GM23248 (cell line): ENCODE measurements at regions not wholly inside any gene's neighbourhood (a gene's known extent, or its start where the extent isn't known, plus 50 kb on each side); places are given as distances from the start of the nearest gene placed in this dataset.

Experiments used
- DNase-seq: peaks from one replicate; pipeline ENCODE4 v3.0.0-alpha.2; 2015
- H2AFZ ChIP-seq: fragments of 200-600 bp; sonication (generic); 2 replicates; pipeline ENCODE4 v1.6.1; 2016; ENCODE audit warnings: antibody characterized with exemption
- H3F3A ChIP-seq: fragments of 200-600 bp; sonication (generic); 2 replicates; pipeline ENCODE4 v1.6.1; 2016; ENCODE audit warnings: mild to moderate bottlenecking, antibody characterized with exemption, mixed run types; ENCODE audit not compliant: insufficient read depth
- H3K27ac ChIP-seq: fragments of 200-600 bp; sonication (generic); 2 replicates; pipeline ENCODE4 v1.5.1; 2016; ENCODE audit warnings: mild to moderate bottlenecking
- H3K27me3 ChIP-seq: fragments of 200-600 bp; sonication (generic); replicated peaks from 2 replicates; pipeline ENCODE4 v1.6.1; 2016; ENCODE audit warnings: mild to moderate bottlenecking; ENCODE audit not compliant: insufficient read depth
- H3K36me3 ChIP-seq: fragments of 200-600 bp; sonication (generic); 2 replicates; pipeline ENCODE4 v1.6.1; 2016; ENCODE audit warnings: low read depth, mild to moderate bottlenecking
- H3K4me1 ChIP-seq: fragments of 200-600 bp; sonication (generic); 2 replicates; pipeline ENCODE4 v1.6.1; 2016; ENCODE audit warnings: mild to moderate bottlenecking; ENCODE audit not compliant: insufficient read depth
- H3K4me2 ChIP-seq: fragments of 200-600 bp; sonication (generic); one replicate; pipeline ENCODE4 v1.6.1; 2016; ENCODE audit warnings: mild to moderate bottlenecking; ENCODE audit not compliant: unreplicated experiment
- H3K4me3 ChIP-seq: fragments of 200-600 bp; sonication (generic); 2 replicates; pipeline ENCODE4 v1.5.1; 2016; ENCODE audit warnings: mild to moderate bottlenecking
- H3K79me2 ChIP-seq: fragments of 200-600 bp; sonication (generic); 2 replicates; pipeline ENCODE4 v1.6.1; 2016; ENCODE audit warnings: mild to moderate bottlenecking; ENCODE audit not compliant: insufficient read depth
- H3K9ac ChIP-seq: fragments of 200-600 bp; sonication (generic); 2 replicates; pipeline ENCODE4 v1.6.1; 2016; ENCODE audit warnings: mild to moderate bottlenecking
- H3K9me2 ChIP-seq: fragments of 200-600 bp; sonication (generic); 2 replicates; pipeline ENCODE4 v1.6.1; 2016; ENCODE audit warnings: mixed run types, mild to moderate bottlenecking, moderate library complexity; ENCODE audit not compliant: insufficient read depth
- H3K9me3 ChIP-seq: fragments of 200-600 bp; sonication (generic); one replicate; pipeline ENCODE4 v1.6.1; 2017; ENCODE audit warnings: low read depth
- H4K20me1 ChIP-seq: fragments of 200-600 bp; sonication (generic); 2 replicates; pipeline ENCODE4 v1.6.0; 2016; ENCODE audit not compliant: insufficient read depth
- EZH2 ChIP-seq: fragments of 200-600 bp; sonication (generic); IDR thresholded peaks from 2 replicates; pipeline ENCODE4 v1.6.1; 2018; ENCODE audit warnings: antibody characterized with exemption, mild to moderate bottlenecking; ENCODE audit not compliant: insufficient read depth, poor library complexity, severe bottlenecking
- EZH2phosphoT487 ChIP-seq: fragments of 200-600 bp; sonication (generic); IDR thresholded peaks from 2 replicates; pipeline ENCODE4 v1.6.1; 2018; ENCODE audit warnings: antibody characterized with exemption, moderate library complexity, mild to moderate bottlenecking, low read depth; ENCODE audit not compliant: insufficient read depth
- WGBS, 2 experiments: methylation state at CpG; one replicate each; pipeline ENCODE4 v1.1.6; 2015 to 2017; ENCODE audit warnings: low lambda C conversion rate in 2 of 2, low coverage in 1 of 2; ENCODE audit errors: missing lambda C conversion rate in 2 of 2; 5-methylcytosine and 5-hydroxymethylcytosine counted together
- in situ Hi-C: fragments of 300-500 bp; cut with MboI; formaldehyde crosslinking; loops from 2 replicates; pipeline ENCODE4 v1.15.0; 2020

GRCh38 chr15:85867250-85867649 lies 72.5 kb upstream of the KLHL25 start:
- H3K9me3 ChIP-seq: no peaks in the 10 kb centered on the region
- H4K20me1 ChIP-seq: no peaks in the 10 kb centered on the region
- WGBS, 2 experiments: 69 to 77% methylated on average over 5 of the region's 5 CpGs
- no peak for DNase-seq
- H3K9ac ChIP-seq: no peak overlapping the region
- in situ Hi-C loops: loop anchor here (25.0 kb wide), 1 partner anchor 1620 kb away; no protein-coding TSS in a partner anchor
- TF ChIP-seq EZH2 (no peak), EZH2phosphoT487 (no peak)
- H3K36me3 ChIP-seq: no peaks in the 10 kb centered on the region
- H3K4me3 ChIP-seq: no peak overlapping the region
- H2AFZ ChIP-seq: no peak overlapping the region
- no peaks in the 10 kb centered on the region for H3K4me1 ChIP-seq
- H3K27ac ChIP-seq: no peak overlapping the region
- no peak overlapping the region for H3K4me2 ChIP-seq
- H3F3A ChIP-seq: no peaks in the 10 kb centered on the region
- no peaks in the 10 kb centered on the region for H3K79me2 ChIP-seq
- no peaks in the 10 kb centered on the region for H3K9me2 ChIP-seq
- peaks cover 17% of the 10 kb centered on the region for H3K27me3 ChIP-seq

GRCh38 chr15:85869124-85869523 lies 74.4 kb upstream of the KLHL25 start:
- 43 to 44% methylated on average over 4 of the region's 4 CpGs for whole genome bisulfite sequencing, 2 experiments
- in situ Hi-C loops: loop anchor here (25.0 kb wide), 1 partner anchor 1618 kb away; no protein-coding TSS in a partner anchor
- Histone ChIP-seq H3K79me2 (no peaks in the 10 kb centered on the region), H3K4me1 (no peaks in the 10 kb centered on the region), H3K27ac (no peak overlapping the region), H2AFZ (no peak overlapping the region), H3K9me3 (no peaks in the 10 kb centered on the region), H3K9ac (no peak overlapping the region), H3K4me3 (no peak overlapping the region), H3K9me2 (no peaks in the 10 kb centered on the region), H3F3A (no peaks in the 10 kb centered on the region), H3K27me3 (peaks cover 21% of the 10 kb centered on the region), H3K36me3 (no peaks in the 10 kb centered on the region), H4K20me1 (no peaks in the 10 kb centered on the region), H3K4me2 (no peak overlapping the region)
- TF ChIP-seq EZH2 (no peak), EZH2phosphoT487 (no peak)
- DNase-seq: no peak

- H3K9me3 ChIP-seq: no peaks in the 10 kb centered on the region
- DNase-seq: no peak
- H3K4me1 ChIP-seq: no peaks in the 10 kb centered on the region
- H3K9ac ChIP-seq: no peak overlapping the region
- H3K79me2 ChIP-seq: no peaks in the 10 kb centered on the region
- TF ChIP-seq EZH2phosphoT487: no peak
- TF ChIP-seq EZH2: no peak
- no peak overlapping the region for H2AFZ ChIP-seq
- H4K20me1 ChIP-seq: no peaks in the 10 kb centered on the region
- no peak overlapping the region for H3K4me2 ChIP-seq
- H3K27me3 ChIP-seq: peaks cover 28% of the 10 kb centered on the region
- in situ Hi-C loops: loop anchor here (25.0 kb wide), 1 partner anchor 1617 kb away; no protein-coding TSS in a partner anchor
- no peaks in the 10 kb centered on the region for H3K36me3 ChIP-seq
- no peak overlapping the region for H3K4me3 ChIP-seq
- H3F3A ChIP-seq: no peaks in the 10 kb centered on the region
- WGBS, 2 experiments: 38 to 42% methylated on average over 8 to 10 of the region's 10 CpGs
- H3K27ac ChIP-seq: no peak overlapping the region
- no peaks in the 10 kb centered on the region for H3K9me2 ChIP-seq
These were observed 75.7 kb upstream of the KLHL25 start for GRCh38 chr15:85870216-85871014.

GRCh38 chr15:85871545-85871944 lies 76.8 kb upstream of the KLHL25 start:
- Histone ChIP-seq H3F3A (no peaks in the 10 kb centered on the region), H3K4me1 (no peaks in the 10 kb centered on the region), H3K9me2 (no peaks in the 10 kb centered on the region), H3K4me3 (no peak overlapping the region), H3K9ac (no peak overlapping the region), H3K36me3 (no peaks in the 10 kb centered on the region), H3K9me3 (no peaks in the 10 kb centered on the region), H3K79me2 (no peaks in the 10 kb centered on the region), H2AFZ (no peak overlapping the region), H4K20me1 (no peaks in the 10 kb centered on the region), H3K27me3 (peaks cover 29% of the 10 kb centered on the region), H3K4me2 (no peak overlapping the region), H3K27ac (no peak overlapping the region)
- in situ Hi-C loops: loop anchor here (25.0 kb wide), 1 partner anchor 1616 kb away; no protein-coding TSS in a partner anchor
- TF ChIP-seq EZH2phosphoT487: no peak
- no peak for TF ChIP-seq EZH2
- DNase-seq: no peak
- 68 to 74% methylated on average over 8 of the region's 8 CpGs for WGBS, 2 experiments
